Epithelial cell of proximal tubule (primary cell): ENCODE measurements at regions not wholly inside any gene's neighbourhood (a gene's known extent, or its start where the extent isn't known, plus 50 kb on each side); places are given as distances from the start of the nearest gene placed in this dataset.

Source experiments
- DNase-seq: peaks from one replicate; pipeline ENCODE4 v3.0.0-alpha.2; 2011; ENCODE audit warnings: low read depth
- H3K4me3 ChIP-seq: 2 replicates; pipeline ENCODE4 v1.5.1; 2011; ENCODE audit warnings: low read depth, mild to moderate bottlenecking, low read length
- TF ChIP-seq, protein P1 (sequence below): conservative IDR thresholded peaks from 2 replicates; pipeline ENCODE4 v1.5.1; 2012; ENCODE audit warnings: low read depth, mild to moderate bottlenecking, low read length

GRCh38 chr11:101279728-101280127 is 150.1 kb upstream of the PGR start:
- no peak for DNase-seq
- no peak overlapping the region for H3K4me3 ChIP-seq
- TF ChIP-seq, protein P1, sequence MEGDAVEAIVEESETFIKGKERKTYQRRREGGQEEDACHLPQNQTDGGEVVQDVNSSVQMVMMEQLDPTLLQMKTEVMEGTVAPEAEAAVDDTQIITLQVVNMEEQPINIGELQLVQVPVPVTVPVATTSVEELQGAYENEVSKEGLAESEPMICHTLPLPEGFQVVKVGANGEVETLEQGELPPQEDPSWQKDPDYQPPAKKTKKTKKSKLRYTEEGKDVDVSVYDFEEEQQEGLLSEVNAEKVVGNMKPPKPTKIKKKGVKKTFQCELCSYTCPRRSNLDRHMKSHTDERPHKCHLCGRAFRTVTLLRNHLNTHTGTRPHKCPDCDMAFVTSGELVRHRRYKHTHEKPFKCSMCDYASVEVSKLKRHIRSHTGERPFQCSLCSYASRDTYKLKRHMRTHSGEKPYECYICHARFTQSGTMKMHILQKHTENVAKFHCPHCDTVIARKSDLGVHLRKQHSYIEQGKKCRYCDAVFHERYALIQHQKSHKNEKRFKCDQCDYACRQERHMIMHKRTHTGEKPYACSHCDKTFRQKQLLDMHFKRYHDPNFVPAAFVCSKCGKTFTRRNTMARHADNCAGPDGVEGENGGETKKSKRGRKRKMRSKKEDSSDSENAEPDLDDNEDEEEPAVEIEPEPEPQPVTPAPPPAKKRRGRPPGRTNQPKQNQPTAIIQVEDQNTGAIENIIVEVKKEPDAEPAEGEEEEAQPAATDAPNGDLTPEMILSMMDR = no peak

GRCh38 chr11:101278286-101278685 is 148.7 kb upstream of the PGR start:
- TF ChIP-seq, protein P1 = no peak
- no peak for DNase-seq

GRCh38 chr11:101277036-101277435 is 147.4 kb upstream of the PGR start:
- no peak overlapping the region for H3K4me3 ChIP-seq
- no peak for DNase-seq
- TF ChIP-seq, protein P1 = no peak

More at GRCh38 chr11:101278286-101278685, 148.7 kb upstream of the PGR start:
- H3K4me3 ChIP-seq = no peak overlapping the region

DNA sequence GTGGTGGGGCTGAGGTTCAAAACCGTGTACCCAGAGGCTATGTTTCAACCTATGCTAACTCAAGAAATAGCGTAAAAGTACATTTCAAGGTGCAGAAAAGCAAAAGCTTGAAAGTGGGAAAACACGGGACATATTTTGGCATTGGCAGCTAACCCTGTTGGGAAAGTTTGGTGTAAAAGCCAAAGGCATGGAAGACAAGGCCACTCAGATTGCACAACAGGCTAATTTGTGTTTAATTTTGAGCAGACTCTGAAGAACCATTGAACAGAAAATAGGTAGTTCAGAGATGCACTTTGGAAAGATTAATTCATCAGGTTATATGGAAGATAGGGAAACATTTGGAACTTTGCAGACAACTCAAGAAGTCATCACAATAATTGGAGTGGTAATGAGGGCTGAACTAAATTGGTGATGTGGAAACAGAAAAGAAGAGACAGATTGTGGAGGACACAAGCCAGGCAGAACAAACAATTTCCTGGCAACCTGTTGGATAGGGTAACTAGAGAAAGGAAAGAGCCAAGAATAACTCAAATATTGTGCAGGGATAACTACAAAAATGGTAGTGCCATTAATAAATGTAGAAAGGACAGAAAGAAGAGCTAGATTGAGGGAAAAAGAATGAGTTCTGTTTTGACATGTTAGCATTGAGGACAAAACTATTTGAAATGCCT is 140.5 kb upstream of the PGR start:
- TF ChIP-seq, protein P1 = no peak
- DNase-seq = no peak
- H3K4me3 ChIP-seq = no peak overlapping the region

DNA sequence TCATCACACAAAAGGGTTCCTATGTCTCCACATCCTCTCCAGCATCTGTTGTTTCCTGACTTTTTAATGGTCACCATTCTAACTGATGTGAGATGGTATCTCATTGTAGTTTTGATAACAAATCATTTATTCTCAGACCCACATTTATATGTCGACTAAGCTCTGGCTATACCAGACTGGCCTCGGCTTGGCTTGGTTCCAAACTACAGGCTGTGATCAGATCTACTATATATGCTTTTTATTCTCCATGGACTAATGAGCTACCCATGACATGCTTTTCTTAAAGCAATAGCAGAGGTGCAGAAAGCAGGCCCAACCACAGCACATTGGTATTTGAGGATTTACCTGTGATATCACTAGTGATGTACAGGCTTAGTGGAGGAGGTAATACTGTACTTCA is 139.8 kb upstream of the PGR start:
- TF ChIP-seq, protein P1 = no peak
- no peak for DNase-seq
- H3K4me3 ChIP-seq = no peak overlapping the region

- DNase-seq = no peak
- H3K4me3 ChIP-seq = no peak overlapping the region
- TF ChIP-seq, protein P1 = no peak
Measured at GRCh38 chr11:101267654-101268053, 138.0 kb upstream of the PGR start.

GRCh38 chr11:101264306-101264705 is 134.7 kb upstream of the PGR start:
- H3K4me3 ChIP-seq = no peak overlapping the region
- DNase-seq = no peak
- TF ChIP-seq, protein P1 = no peak
